ENCODE measurements at regions not wholly inside any gene's neighbourhood (a gene's known extent, or its start where the extent isn't known, plus 50 kb on each side); places are given as distances from the start of the nearest gene placed in this dataset.

DNA sequence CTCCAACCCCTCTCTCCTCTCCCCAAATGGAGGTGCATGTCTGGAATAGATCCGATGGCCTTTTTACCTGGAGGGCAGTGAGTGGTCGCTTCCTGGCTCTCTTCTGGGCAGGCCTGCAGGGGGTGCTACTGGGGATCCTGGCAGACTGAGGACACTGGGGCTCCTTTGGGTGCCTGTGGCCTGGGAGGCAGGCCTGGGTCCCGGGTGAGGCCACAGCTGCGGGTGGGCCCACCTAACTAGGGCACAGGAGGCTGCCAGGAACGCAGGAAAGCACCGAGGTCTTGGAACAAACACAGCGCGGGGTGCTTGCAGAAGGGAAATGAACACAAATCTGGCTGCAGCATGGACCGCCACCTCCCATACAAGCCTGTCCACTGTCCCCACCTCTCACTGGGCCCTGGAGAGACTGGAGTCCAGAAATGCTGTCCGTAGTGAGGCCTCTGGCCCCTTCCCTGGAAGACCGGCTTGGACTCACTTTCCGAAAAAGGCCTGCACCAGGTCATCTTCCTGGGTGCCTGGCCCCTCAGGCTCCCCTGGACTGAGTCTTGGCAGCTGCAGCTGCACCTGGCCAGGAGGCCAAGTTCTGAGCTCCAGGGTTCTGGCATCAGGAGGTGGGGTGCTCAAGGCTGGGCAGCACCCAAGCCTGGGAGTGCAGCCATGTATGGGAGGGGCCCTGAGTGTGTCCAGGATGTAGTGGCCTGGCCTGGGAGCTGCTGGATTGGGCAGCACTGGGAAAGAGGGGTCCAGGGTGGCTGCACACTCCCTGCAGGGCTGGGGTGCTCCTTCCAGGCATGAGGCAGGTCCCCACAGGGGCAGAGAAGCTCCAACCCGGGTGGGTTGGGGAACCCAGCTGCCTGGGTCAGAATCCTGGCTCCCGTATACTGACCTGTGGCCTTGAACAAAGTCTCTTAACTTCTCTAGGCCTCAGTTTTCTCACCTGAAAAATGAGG is 195.1 kb downstream of the IRF8 start:
- TF ChIP-seq, protein P1, sequence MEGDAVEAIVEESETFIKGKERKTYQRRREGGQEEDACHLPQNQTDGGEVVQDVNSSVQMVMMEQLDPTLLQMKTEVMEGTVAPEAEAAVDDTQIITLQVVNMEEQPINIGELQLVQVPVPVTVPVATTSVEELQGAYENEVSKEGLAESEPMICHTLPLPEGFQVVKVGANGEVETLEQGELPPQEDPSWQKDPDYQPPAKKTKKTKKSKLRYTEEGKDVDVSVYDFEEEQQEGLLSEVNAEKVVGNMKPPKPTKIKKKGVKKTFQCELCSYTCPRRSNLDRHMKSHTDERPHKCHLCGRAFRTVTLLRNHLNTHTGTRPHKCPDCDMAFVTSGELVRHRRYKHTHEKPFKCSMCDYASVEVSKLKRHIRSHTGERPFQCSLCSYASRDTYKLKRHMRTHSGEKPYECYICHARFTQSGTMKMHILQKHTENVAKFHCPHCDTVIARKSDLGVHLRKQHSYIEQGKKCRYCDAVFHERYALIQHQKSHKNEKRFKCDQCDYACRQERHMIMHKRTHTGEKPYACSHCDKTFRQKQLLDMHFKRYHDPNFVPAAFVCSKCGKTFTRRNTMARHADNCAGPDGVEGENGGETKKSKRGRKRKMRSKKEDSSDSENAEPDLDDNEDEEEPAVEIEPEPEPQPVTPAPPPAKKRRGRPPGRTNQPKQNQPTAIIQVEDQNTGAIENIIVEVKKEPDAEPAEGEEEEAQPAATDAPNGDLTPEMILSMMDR (IDR thresholded peaks at IDR 0.05): peak; percentile 42
- no peak for TF ChIP-seq EZH2 (IDR thresholded peaks at IDR 0.05)
- TF ChIP-seq EZH2phosphoT487 (IDR thresholded peaks at IDR 0.05): no peak

All from neural progenitor cell (in vitro differentiated cells).